ENCODE measurements at regions not wholly inside any gene's neighbourhood (a gene's known extent, or its start where the extent isn't known, plus 50 kb on each side); places are given as distances from the start of the nearest gene placed in this dataset.
A peak's percentile ranks its signal among the peaks of the same experiment; 100 is the strongest.

DNA sequence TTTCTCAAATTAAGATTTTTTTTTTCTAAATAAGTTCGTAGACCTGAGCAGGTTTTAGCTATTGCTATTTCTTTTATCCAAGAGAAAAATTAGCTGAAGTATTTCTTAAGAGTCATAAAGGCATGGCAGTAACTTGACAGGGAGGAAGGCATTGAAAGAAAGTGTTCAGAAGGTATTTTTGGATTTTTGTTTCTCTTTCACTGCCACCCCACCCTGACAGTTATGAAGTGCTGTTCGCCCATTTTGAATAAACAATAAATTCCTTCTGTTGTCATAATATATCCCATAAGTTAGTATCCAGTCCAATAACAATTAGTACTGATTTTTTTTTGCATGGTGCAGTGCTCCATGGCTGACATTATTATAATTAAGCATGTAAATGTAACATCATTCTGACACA lies 363.0 kb downstream of the NR2F2 start:
- DNase-seq: no peak

DNA sequence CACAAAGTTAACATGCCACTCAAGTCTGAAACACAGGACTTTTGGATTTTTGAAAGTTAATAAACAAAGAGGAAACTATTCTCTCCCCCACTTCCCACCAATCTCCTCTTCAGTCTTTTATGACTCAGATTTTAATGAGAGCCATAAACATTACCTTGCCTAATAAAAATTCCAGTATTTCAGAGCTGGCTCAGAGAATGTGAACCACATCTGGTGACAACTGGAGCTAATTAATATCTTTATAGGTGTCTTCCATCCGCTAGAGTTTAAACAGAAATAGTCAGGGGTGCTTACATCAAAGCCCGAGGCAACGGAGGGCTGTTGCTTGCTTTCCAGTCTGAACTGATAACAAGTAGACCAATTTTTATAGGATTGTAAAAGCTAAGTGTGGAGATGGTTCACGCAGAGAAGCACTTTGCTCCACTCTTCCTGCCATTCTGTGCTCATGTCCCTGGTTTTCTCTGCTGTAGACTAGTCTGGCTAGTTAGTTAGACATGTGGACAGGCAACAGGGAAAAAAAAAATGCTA lies 363.6 kb downstream of the NR2F2 start:
- no peak for DNase-seq

DNA sequence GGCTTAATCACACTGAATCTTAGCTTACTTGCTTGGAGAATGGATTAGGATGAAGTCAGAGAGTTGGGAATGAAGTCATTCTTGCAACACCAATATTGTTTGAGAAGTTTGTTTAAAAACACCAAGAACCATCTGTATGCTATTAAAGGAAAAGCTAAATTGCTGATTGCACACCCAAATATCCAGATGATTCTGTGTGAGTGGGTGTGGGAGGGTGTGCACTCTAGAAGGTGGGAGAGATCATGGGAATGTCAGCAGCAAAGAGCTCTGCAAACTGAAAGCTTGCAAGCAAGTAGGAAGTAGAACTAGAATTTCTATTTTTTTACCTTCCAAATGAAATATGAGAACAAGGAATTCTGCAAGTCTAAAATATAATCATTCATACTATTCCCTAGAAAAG lies 364.9 kb downstream of the NR2F2 start:
- DNase-seq: no peak

DNA sequence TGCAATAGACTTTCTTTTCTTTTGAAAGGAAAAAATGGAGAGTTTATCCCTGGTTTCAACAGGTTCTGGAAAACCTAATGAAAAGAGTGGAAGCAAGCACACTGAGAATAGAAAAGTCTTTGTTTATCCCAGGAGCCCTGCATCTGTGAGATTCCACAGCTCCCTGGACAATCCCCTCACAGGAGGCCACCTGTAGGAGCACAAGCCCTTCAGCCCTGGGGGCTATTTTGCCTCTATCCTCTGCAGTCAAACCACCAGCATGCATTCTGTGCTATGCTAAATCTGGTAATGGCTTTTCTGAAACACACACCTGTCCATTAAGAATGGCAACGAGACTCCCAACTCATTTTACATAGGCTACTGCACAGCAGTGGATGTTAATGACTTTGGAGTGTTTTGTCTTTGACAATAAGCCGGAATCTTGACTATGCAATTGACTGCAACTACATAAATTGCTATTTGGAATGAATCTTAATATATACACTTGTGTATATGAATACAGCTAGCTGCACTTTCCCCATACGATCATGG lies 369.4 kb downstream of the NR2F2 start:
- DNase-seq: no peak

DNA sequence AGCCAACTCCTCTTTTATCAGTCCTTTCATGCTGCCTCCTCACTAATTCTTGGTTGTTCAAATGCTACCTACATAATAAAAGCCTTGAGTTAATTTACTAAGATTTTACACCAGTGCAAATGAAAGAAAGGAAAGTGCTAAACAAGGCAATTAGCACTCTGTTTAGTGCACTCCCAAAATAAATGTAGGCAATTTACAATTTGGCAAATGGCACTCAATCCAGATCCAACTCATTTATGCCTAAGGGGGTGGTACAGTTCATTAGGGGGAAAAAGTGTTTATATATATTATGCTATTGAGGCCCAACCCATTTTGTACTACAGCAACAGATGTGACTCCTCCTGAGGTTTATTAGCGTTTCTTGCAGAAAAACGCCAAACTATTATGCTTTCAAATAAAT lies 370.1 kb downstream of the NR2F2 start:
- no peak for DNase-seq

DNA sequence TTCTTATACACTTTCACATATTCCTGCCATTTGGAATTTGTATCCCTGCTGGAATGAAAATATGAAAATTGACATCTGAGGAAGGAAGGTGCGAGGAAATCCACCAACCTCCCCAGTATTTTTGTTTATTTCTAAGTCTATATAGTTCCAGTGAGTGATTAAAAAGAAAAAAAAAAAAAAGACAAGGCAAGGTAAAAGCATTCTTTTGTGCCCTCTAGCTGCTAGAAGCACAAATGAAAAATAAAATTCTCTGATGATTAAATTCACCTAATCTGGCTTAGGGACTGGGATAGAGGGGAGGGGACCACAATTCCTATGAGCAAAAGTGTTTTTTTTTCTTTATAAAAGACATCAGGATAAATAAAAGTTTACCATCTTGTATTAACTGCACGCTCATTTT lies 370.9 kb downstream of the NR2F2 start:
- DNase-seq: peak; percentile 51

DNA sequence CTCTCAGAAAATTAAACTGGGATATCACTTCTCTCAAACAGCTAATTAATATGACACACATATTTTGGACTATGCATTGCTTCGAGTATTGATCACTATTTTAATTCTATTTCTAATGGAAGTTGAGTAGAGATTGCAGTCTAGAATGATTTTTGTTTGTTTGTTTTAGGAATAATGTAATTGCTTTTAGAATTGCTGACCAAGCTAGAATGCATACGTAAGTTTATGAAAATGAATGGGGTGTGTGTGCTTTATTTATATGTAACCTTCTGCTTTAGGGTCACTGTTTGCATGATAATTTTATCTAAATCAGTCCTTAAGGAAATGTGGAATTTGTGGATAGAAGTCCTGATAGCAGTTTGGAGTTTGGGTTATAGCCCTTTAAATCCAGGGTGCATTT lies 371.4 kb downstream of the NR2F2 start:
- DNase-seq: no peak

DNA sequence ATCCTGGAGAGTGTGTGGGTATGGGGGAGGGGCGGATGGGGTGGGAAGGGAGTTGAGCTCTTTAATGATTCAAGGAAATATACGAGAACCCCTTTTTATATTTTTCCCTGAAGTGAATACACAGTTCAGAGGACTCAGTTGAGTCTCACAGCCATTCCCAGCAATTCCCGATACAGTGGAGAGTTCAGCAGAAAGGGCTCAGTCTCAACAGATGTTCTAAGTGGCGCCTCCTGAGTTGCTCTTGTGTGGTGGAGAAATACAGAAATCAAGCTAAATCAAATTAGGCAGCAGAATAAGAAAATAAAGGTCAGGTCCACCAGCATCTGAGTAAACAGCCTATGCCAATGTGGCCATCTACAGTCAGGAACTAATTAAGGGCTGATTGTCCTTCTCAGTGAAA lies 372.1 kb downstream of the NR2F2 start:
- DNase-seq: no peak

DNA sequence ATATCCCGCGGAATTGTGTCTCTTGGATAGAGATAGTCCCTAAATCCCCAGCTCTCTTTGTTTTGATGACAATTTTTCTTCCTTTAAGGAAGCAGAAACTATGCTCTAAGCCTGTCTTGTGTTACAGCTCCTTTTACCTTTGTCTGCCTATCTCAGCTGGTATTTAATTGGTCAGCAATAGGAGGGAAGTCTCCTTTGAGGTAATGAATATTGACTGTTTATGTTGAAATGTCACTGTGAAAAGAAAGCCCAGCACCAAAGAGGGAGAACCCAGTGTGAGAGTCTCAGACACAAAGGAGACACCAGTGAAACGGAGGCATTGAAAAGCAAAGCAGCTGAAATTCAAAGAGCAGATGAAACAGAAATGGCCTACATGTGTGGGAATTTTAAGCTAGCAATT lies 372.6 kb downstream of the NR2F2 start:
- DNase-seq: no peak

DNA sequence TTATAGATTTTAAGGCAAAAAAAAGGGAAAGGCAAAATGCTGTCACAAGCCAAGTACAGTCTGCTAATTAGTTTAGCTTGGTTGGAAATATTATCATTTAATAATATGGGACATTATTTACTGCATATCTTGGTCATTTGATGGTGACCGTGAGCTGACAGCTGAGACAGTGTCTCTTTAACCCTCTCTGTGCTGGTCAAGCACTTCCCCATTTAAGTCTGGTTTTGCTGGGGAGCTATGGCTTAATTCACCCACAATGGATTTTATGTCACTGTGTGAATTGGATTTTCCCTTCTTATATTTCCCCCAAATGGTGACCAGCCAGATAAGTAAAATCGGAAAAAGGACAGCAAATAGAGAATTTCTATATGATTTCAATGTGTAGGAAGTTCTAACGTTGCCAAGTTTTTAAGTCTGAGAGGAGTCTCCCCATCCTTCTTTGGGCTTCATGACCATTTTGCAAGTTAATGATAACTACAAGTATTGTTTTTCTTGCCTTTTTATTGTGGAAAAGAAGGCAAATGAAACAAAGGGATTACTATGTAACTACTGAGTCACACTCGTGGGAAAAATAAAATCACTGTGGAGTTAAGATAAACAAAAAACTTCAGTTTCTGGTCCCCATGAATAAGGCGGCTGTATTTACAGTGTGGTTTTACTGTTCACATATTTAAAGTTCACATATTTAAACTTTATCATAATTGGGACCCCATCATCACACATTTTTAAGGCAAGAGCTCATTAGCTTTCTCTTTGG lies 373.5 kb downstream of the NR2F2 start:
- peak; percentile 35 for DNase-seq

DNA sequence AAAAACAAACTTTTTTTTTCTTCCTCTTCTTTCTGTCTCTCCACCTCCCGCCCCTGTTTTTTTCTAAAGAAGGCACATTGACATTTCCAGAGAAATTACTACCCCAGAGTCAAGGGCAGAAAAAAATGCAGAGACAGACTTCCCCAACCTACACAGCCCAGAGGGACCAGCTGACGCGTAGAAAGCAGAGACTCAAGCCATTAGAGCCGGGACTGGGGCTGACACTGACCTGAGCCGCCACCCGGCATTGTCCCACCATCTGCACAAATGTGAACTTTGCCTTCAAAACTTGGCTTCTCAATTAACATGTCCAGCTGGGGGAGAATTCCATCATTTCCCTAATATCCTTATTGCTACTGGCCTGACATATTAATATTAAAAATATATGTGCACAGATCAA lies 385.6 kb downstream of the NR2F2 start:
- peak; percentile 7 for DNase-seq

DNA sequence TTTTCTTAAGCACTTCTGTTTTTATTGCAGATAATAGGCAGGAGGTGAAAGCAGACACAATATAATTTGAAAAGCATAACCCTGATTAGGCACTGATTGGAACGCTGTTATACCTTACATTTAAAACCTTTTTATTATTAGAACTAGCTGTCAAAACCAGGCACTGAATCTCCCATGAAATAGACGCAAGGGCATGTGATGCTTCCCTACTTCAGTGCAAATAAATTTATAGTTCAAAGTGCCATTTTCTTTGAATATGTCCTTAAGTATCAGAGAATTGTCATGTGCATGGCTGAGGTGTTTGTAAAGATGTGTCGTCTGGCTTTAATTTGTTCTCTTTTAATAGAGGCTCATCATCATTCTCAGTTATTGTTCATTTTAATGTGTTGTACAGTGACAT lies 386.0 kb downstream of the NR2F2 start:
- DNase-seq: no peak

DNA sequence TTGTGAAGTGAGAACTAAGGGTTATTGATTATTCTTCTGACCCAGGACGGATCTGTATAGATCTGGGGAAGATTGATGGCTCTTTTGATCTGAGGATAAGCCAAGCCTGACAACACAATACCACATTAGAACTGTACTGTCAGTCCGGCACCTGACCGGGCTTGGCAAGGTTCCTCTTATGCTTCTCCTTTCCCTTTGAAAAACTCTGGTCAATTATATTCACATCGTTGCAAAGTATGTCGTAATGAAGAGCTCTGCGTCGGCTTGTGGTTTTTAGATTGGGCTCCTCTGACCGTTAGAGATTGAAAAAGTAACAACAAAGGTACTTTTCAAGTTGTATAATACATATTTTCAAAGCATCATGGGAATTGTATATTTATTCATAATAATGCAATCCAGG lies 389.8 kb downstream of the NR2F2 start:
- peak; percentile 94 for DNase-seq

DNA sequence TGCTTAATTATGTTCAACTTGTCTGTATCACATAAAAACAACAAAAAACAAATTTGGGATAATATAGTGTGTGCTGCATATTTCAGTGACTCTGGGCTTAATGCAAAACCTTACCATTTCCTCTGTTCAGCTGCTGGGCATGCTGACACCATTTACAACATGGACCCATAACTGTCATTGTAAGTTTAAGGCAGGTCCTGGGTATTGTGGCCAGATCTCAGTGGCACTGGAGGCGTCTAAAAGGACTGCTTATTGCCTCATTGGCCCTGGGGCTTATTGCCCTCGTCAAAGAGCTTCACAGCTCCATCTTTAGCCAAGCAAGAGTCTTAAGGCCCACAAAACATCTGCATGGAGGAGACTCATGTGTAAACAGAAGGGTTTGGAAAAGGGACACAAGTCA lies 390.2 kb downstream of the NR2F2 start:
- peak; percentile 57 for DNase-seq

DNA sequence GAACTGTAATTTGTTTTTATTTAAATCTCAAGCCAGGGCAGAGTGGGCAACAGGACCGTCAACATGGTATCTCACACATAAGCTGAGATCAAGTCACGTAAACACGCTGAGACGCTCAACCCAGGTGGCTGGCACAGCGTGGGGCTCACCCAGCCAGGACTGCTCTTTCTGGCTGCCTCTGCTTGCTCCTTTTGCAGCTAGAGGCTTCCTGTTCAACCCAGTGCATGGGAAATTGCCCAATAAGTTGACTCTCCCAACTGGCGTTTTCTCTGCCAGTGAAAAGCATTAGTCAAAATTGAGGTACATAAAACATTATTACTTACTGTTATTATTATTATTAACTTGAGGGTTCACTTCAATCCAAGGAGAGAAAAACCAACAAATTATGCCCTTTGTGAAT lies 398.1 kb downstream of the NR2F2 start:
- no peak for DNase-seq

DNA sequence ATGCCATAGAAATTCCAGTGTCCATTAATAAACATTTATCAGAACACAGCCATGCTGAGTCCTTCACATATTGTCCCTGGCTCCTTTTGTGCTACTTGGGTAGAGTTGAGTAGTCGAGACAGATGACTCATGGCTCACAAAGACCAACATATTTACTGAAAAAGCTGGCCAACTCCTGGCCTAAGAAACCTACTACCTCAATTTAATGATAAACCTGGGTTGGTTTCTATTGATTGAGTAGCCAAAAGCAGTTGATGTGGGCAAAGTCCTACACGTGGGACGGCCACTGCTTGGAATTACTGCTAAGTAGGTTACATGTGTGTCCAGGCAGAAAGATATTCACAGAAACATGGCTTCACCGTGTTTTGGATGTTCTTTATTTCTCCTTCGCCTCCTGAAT lies 402.2 kb downstream of the NR2F2 start:
- no peak for DNase-seq

DNA sequence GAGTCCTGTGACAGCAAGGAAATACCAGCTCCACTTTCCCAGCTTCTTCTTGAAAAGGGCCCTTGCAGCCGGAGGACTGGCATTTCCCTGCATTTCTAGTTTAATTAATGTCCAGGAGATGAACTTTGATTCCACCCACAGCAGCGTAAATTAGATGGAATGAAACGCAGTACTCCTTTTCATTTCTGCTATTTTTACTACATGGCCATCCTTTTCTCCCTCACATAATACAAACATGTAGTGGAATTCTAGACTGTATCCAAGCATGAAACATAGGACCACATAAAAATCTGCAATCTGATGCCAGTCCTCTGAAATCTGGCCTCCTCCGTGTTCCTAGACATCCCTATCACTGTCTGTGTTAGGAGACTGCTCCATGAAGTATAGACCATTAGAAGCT lies 403.2 kb downstream of the NR2F2 start:
- DNase-seq: no peak

DNA sequence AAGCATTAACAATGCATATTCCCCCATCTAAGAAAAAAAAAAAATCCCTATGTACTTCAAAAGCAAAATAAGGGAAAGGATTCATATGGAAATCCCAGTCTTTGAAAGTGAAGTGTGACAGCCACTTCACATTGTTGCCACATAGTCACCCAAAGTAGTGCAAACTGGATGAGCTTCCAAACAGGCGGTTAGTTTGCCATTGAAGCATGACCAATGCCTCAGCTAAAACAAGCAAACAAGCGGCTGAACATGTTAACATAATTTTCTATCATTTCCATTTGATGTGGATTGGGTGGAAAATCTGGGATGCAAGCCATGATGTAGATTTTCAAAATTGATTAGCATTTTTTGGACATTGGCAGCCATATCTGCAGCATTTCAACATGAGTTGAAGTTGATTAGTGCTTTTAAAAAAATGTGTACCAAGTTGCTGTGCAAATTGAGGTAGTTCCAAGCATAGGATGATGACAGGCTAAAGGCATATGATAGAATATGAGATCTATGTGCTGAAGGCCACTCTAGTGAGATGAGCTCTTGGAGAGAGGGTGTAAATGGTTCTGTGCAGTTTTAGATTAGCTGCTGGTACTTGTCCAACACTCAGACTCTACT lies 405.2 kb downstream of the NR2F2 start:
- DNase-seq: peak; percentile 59

DNA sequence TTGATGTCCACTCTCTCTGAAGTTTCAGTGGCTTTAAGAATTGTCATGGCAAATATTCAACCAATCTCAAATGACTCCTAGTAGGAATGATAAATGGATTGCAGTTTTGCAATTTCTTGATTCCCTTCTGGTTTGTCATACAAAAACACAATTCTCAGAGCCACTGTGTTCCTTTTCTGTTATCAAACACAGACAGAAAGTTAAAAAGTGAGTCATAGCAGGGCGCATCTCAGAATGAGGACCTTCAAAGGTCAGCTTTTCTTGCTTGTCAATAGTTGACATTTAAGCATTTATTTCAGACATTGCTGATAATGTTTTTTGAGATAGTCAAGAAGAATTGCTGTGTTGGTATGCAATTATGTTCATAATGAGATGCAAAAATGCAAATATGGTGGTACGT lies 405.9 kb downstream of the NR2F2 start:
- DNase-seq: peak; percentile 86

DNA sequence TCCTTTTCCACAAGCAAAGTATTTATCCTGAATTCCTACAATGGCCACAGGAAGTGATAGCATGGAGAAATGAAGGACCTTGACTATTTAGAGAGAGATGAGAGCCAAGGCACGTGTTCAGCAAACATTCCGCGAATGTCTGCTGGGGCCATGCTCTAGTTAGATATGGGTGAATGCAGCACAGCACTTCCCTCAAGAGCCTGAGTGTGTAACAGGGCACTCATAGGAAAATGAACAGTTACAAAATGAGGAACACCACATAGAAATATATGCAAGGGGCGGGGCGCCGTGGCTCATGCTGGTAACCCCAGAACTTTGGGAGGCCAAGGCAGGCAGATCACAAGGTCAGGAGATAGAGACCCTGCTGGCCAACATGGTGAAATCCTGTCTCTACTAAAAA lies 406.9 kb downstream of the NR2F2 start:
- peak; percentile 60 for DNase-seq

DNA sequence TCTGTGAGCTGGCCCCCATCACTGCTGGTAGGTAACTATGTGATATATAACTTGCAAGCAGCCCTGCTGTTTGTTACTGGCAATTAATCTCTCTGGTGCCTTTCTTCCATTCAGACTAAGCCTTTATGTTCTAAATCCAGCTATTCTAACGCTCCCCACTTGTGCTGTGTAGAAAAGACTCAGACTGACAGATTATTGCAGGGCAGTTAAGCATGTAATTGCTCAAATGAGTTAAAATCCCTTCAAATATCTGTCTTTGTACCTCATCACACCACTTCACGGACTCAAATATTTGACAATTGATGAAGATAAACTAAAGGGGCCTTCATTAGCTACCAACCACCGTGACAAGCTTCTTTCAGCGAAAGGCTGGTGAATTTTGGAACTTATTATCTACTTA lies 416.2 kb downstream of the NR2F2 start:
- DNase-seq: no peak

DNA sequence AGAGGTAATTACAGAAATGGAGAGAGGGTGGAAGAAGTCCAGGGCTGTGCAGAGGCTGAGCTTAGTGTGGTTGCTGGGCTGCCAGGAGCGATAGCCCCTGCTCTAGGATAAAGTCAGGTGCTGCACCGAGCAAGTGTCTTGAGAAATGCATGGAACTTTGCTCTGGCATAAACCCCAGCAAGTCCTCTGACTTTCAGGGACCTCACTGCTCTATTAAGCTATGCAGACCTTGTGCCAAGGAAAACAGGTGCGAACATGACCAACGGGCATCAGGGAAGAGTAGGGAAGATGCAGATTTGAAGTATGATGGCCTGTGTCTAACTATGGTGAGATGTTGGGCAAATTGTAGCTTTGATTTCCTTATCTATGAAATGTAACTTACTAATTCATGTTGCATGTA lies 416.8 kb downstream of the NR2F2 start:
- DNase-seq: no peak

DNA sequence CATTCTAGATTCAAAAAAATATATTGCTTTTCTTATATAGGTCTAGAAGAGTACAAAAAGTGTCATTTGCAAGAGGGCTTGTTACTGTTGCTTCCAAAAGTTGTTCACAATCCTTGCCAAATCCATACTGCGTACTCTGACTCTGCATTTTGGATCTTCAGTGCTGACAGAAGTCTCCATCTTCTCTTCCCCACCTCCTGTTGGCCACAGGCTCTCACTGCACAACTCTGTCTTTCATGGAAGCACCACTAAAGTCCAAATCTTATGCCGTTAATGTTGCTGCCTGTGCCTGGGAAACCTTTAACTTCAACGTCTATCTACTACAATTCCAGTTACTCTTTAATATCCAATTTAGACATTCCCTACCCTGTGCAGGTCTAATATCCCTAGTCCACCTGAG lies 419.9 kb downstream of the NR2F2 start:
- DNase-seq: no peak

DNA sequence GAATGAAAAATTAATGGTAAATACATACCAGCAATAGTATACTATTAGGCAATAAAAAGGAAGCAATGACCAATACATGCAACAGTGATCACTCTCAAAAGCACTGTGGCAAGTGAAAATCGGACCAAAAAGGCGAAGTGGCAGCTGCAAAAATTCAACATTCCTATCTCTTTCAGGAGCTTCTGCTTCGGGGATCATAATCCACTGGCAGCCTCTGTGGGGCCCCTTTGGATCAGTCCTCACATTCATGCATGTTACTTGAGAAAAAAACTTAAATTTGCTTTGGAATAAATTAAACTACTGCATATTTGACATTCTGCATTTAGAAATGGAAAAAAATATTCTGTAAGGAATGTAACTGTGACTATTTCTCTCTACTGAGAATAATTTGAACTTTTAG lies 425.6 kb downstream of the NR2F2 start:
- DNase-seq: no peak

DNA sequence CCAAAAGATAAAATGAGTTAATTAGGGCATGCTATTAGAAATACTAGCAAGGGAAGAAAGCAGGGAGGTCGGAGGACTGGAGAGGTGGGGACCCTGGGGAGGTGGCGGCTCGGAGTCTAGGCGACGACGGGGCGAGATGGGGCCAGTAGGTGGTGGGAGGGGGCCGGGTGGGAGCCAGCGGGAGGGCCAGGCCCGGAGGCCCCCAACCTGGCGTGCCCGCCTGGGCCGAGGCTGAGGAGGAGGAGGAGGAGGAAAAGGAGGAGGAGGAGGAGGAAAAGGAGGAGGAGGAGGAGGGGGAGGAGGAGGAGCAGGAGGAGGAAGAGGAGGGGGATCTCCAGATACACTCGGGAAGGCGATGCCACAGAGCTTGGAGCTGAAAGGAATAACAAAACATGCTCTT lies 426.2 kb downstream of the NR2F2 start:
- DNase-seq: no peak
